ENCODE measurements at regions not wholly inside any gene's neighbourhood (a gene's known extent, or its start where the extent isn't known, plus 50 kb on each side); places are given as distances from the start of the nearest gene placed in this dataset.

GRCh38 chr2:198767694-198768093 lies 690.0 kb downstream of the SATB2 start:
- TF ChIP-seq CTCF (IDR thresholded peaks at IDR 0.05; ENCODE audit: extremely low read depth in 1 of 2, insufficient read depth in 1 of 2, low read depth in 1 of 2, low read length in 2 of 2) (no peak), MYC (IDR thresholded peaks at IDR 0.05; ENCODE audit: low read depth, low read length) (no peak), EZH2 (IDR thresholded peaks at IDR 0.05; ENCODE audit: borderline replicate concordance, low read depth, low read length, severe bottlenecking) (no peak), POLR2AphosphoS5 (IDR thresholded peaks at IDR 0.05; ENCODE audit: insufficient read depth, low read depth, low read length) (no peak), POLR2A (IDR thresholded peaks at IDR 0.05; ENCODE audit: low read depth, low read length) (no peak)
- TF ChIP-seq, protein P1, sequence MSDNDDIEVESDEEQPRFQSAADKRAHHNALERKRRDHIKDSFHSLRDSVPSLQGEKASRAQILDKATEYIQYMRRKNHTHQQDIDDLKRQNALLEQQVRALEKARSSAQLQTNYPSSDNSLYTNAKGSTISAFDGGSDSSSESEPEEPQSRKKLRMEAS (IDR thresholded peaks at IDR 0.05; ENCODE audit: insufficient read depth, insufficient read length): no peak
